ENCODE measurements at regions not wholly inside any gene's neighbourhood (a gene's known extent, or its start where the extent isn't known, plus 50 kb on each side); places are given as distances from the start of the nearest gene placed in this dataset.
A peak's percentile ranks its signal among the peaks of the same experiment; 100 is the strongest.
"Not testable (repeated sequence)": the region's sequence is repeated elsewhere in the genome, so short reads cannot be mapped to it uniquely, and the experiment has no call there.

GRCh38 chr13:24997367-24997967 is 98.5 kb upstream of the PABPC3 start:
- no peak for DNase-seq

GRCh38 chr13:24998433-24998832 is 97.5 kb upstream of the PABPC3 start:
- no peak for DNase-seq

GRCh38 chr13:25001476-25002206 is 94.3 kb upstream of the PABPC3 start:
- DNase-seq, result no peak

GRCh38 chr13:25002311-25002710 is 93.6 kb upstream of the PABPC3 start:
- not testable (repeated sequence) for DNase-seq

GRCh38 chr13:25004489-25004888 is 91.4 kb upstream of the PABPC3 start:
- DNase-seq, result not testable (repeated sequence)

GRCh38 chr13:25005050-25005497 is 90.9 kb upstream of the PABPC3 start:
- not testable (repeated sequence) for DNase-seq

- DNase-seq, result not testable (repeated sequence)
Observed at GRCh38 chr13:25007389-25007788, 88.5 kb upstream of the PABPC3 start.

- not testable (repeated sequence) for DNase-seq
Observed at GRCh38 chr13:25014398-25014973, 81.5 kb upstream of the PABPC3 start.

GRCh38 chr13:25017176-25017575 is 78.8 kb upstream of the PABPC3 start:
- not testable (repeated sequence) for DNase-seq

GRCh38 chr13:25017808-25018728 is 77.9 kb upstream of the PABPC3 start:
- DNase-seq, result not testable (repeated sequence)

GRCh38 chr13:25018729-25019115 is 77.2 kb upstream of the PABPC3 start:
- no peak for DNase-seq

- DNase-seq, result not testable (repeated sequence)
Observed at GRCh38 chr13:25019741-25020140, 76.2 kb upstream of the PABPC3 start.

GRCh38 chr13:25024175-25024574 is 71.8 kb upstream of the PABPC3 start:
- DNase-seq, result no peak

GRCh38 chr13:25032160-25032559 is 63.8 kb upstream of the PABPC3 start:
- DNase-seq, result no peak

GRCh38 chr13:25034173-25034572 is 61.8 kb upstream of the PABPC3 start:
- no peak for DNase-seq

- DNase-seq, result peak; percentile 32
Observed at GRCh38 chr13:25037057-25037813, 58.7 kb upstream of the PABPC3 start.

GRCh38 chr13:25042151-25042865 is 53.6 kb upstream of the PABPC3 start:
- no peak for DNase-seq

GRCh38 chr13:25044071-25044470 is 51.9 kb upstream of the PABPC3 start:
- no peak for DNase-seq

All from GDM1 (cell line).